ENCODE measurements at regions not wholly inside any gene's neighbourhood (a gene's known extent, or its start where the extent isn't known, plus 50 kb on each side); places are given as distances from the start of the nearest gene placed in this dataset.
"Not testable (repeated sequence)": the region's sequence is repeated elsewhere in the genome, so short reads cannot be mapped to it uniquely, and the experiment has no call there.

- ATAC-seq (no peak), DNase-seq (no peak)
- Mint-ChIP-seq H3K27ac (no peak overlapping the region), H3K4me3 (no peak overlapping the region), H3K9me3 (peaks cover 0 to 8% of the 10 kb centered on the region in 2 donors), H3K4me1 (no peaks in the 10 kb centered on the region), H3K27me3 (no peaks in the 10 kb centered on the region)
Observed at GRCh38 chr1:220967911-220968310, 88.7 kb downstream of the HLX start.

- H3K4me3 Mint-ChIP-seq, DNase-seq, H3K4me1 Mint-ChIP-seq, H3K9me3 Mint-ChIP-seq, H3K27me3 Mint-ChIP-seq, ATAC-seq, H3K27ac Mint-ChIP-seq: not testable (repeated sequence)
Observed at GRCh38 chr1:220969281-220969680, 90.0 kb downstream of the HLX start.

- Mint-ChIP-seq H3K27me3 (no peaks in the 10 kb centered on the region), H3K9me3 (no peaks in the 10 kb centered on the region), H3K27ac (no peak overlapping the region), H3K4me3 (no peak overlapping the region), H3K4me1 (no peaks in the 10 kb centered on the region)
- DNase-seq (no peak), ATAC-seq (no peak)
Observed at GRCh38 chr1:220970311-220970710, 91.1 kb downstream of the HLX start.

GRCh38 chr1:220971221-220971620, 92.0 kb downstream of the HLX start:
- no peaks in the 10 kb centered on the region for H3K9me3 Mint-ChIP-seq
- no peak for DNase-seq
- H3K4me3 Mint-ChIP-seq: no peak overlapping the region
- H3K27me3 Mint-ChIP-seq: no peaks in the 10 kb centered on the region
- ATAC-seq: no peak
- H3K4me1 Mint-ChIP-seq: no peaks in the 10 kb centered on the region
- no peak overlapping the region for H3K27ac Mint-ChIP-seq

GRCh38 chr1:220974431-220974830, 95.2 kb downstream of the HLX start:
- DNase-seq: no peak
- no peak overlapping the region for H3K4me3 Mint-ChIP-seq
- peaks cover 0 to 1% of the 10 kb centered on the region in 2 donors for H3K9me3 Mint-ChIP-seq
- no peak for ATAC-seq
- no peak overlapping the region for H3K27ac Mint-ChIP-seq
- no peaks in the 10 kb centered on the region for H3K4me1 Mint-ChIP-seq
- H3K27me3 Mint-ChIP-seq: no peaks in the 10 kb centered on the region

- ATAC-seq: no peak
- Mint-ChIP-seq H3K27ac (no peak overlapping the region), H3K27me3 (no peaks in the 10 kb centered on the region), H3K4me3 (no peak overlapping the region), H3K9me3 (peaks cover 0 to 10% of the 10 kb centered on the region in 2 donors), H3K4me1 (no peaks in the 10 kb centered on the region)
- no peak for DNase-seq
Observed at GRCh38 chr1:220976390-220976789, 97.1 kb downstream of the HLX start.

- Mint-ChIP-seq H3K27ac (no peak overlapping the region), H3K27me3 (no peaks in the 10 kb centered on the region), H3K9me3 (peaks cover 0 to 10% of the 10 kb centered on the region in 2 donors), H3K4me1 (no peaks in the 10 kb centered on the region), H3K4me3 (no peak overlapping the region)
- no peak for ATAC-seq
- no peak for DNase-seq
Observed at GRCh38 chr1:220979371-220979770, 100.1 kb downstream of the HLX start.

- H3K27ac Mint-ChIP-seq: no peak overlapping the region
- DNase-seq (no peak), ATAC-seq (no peak)
- no peaks in the 10 kb centered on the region for H3K27me3 Mint-ChIP-seq
- H3K9me3 Mint-ChIP-seq: peaks cover 0 to 10% of the 10 kb centered on the region in 2 donors
- H3K4me3 Mint-ChIP-seq: no peak overlapping the region
- H3K4me1 Mint-ChIP-seq: no peaks in the 10 kb centered on the region
Observed at GRCh38 chr1:220982686-220983085, 103.4 kb downstream of the HLX start.

- no peak for DNase-seq
- H3K27ac Mint-ChIP-seq: no peak overlapping the region
- peaks cover 0 to 10% of the 10 kb centered on the region in 2 donors for H3K9me3 Mint-ChIP-seq
- H3K4me3 Mint-ChIP-seq: no peak overlapping the region
- no peaks in the 10 kb centered on the region for H3K4me1 Mint-ChIP-seq
- no peaks in the 10 kb centered on the region for H3K27me3 Mint-ChIP-seq
- ATAC-seq: no peak
Observed at GRCh38 chr1:220983877-220984635, 104.8 kb downstream of the HLX start.

GRCh38 chr1:220990427-220991339, 111.4 kb downstream of the HLX start:
- DNase-seq (no peak), ATAC-seq (no peak)
- Mint-ChIP-seq H3K4me1 (no peaks in the 10 kb centered on the region), H3K27ac (no peak overlapping the region), H3K4me3 (no peak overlapping the region), H3K27me3 (peaks cover 7% of the 10 kb centered on the region), H3K9me3 (no peaks in the 10 kb centered on the region)

GRCh38 chr1:220991506-220991905, 112.3 kb downstream of the HLX start:
- Mint-ChIP-seq H3K27me3 (peaks cover 7% of the 10 kb centered on the region), H3K9me3 (no peaks in the 10 kb centered on the region), H3K4me1 (no peaks in the 10 kb centered on the region), H3K27ac (no peak overlapping the region), H3K4me3 (no peak overlapping the region)
- DNase-seq (no peak), ATAC-seq (no peak)

GRCh38 chr1:220991959-220992704, 112.9 kb downstream of the HLX start:
- Mint-ChIP-seq H3K4me3 (no peak overlapping the region), H3K27me3 (peaks cover 7% of the 10 kb centered on the region), H3K27ac (no peak overlapping the region), H3K4me1 (no peaks in the 10 kb centered on the region), H3K9me3 (peaks cover 0 to 5% of the 10 kb centered on the region in 2 donors)
- ATAC-seq (no peak), DNase-seq (no peak)

GRCh38 chr1:220992705-220993052, 113.4 kb downstream of the HLX start:
- Mint-ChIP-seq H3K4me1 (no peaks in the 10 kb centered on the region), H3K27me3 (peaks cover 7% of the 10 kb centered on the region), H3K4me3 (no peak overlapping the region), H3K27ac (no peak overlapping the region), H3K9me3 (peaks cover 0 to 7% of the 10 kb centered on the region in 2 donors)
- ATAC-seq (no peak), DNase-seq (no peak)

- no peak overlapping the region for H3K27ac Mint-ChIP-seq
- H3K4me1 Mint-ChIP-seq: no peaks in the 10 kb centered on the region
- DNase-seq (no peak), ATAC-seq (no peak)
- H3K9me3 Mint-ChIP-seq: peaks cover 0 to 7% of the 10 kb centered on the region in 2 donors
- H3K4me3 Mint-ChIP-seq: no peak overlapping the region
- peaks cover 7% of the 10 kb centered on the region for H3K27me3 Mint-ChIP-seq
Observed at GRCh38 chr1:220994671-220995070, 115.4 kb downstream of the HLX start.

GRCh38 chr1:220997791-220998190, 118.5 kb downstream of the HLX start:
- H3K4me1 Mint-ChIP-seq: no peaks in the 10 kb centered on the region
- ATAC-seq (no peak), DNase-seq (no peak)
- peaks cover 0 to 7% of the 10 kb centered on the region in 2 donors for H3K9me3 Mint-ChIP-seq
- no peak overlapping the region for H3K4me3 Mint-ChIP-seq
- peaks cover 5% of the 10 kb centered on the region for H3K27me3 Mint-ChIP-seq
- H3K27ac Mint-ChIP-seq: no peak overlapping the region

Data from stimulated activated naive CD8-positive, alpha-beta T cell treated with anti-CD3 and anti-CD28 coated beads, Interleukin-15, amount 100 ng/mL, for 72 hours (primary cell).